ENCODE measurements at regions not wholly inside any gene's neighbourhood (a gene's known extent, or its start where the extent isn't known, plus 50 kb on each side); places are given as distances from the start of the nearest gene placed in this dataset.

- H3K4me1 ChIP-seq (ENCODE audit: insufficient read depth), result no peaks in the 10 kb centered on the region
- H3K27me3 ChIP-seq (ENCODE audit: insufficient read depth), result no peaks in the 10 kb centered on the region
- DNase-seq (ENCODE audit: low spot score), result no peak
- no peak overlapping the region for H2AFZ ChIP-seq
- Mint-ChIP-seq H3K9me3 (no peaks in the 10 kb centered on the region), H3K4me3 (no peak overlapping the region), H3K4me1 (no peaks in the 10 kb centered on the region), H3K36me3 (ENCODE audit: low read depth) (no peaks in the 10 kb centered on the region), H3K27me3 (ENCODE audit: insufficient read depth, low read depth, poor library complexity) (peaks cover 1% of the 10 kb centered on the region), H3K27ac (no peak overlapping the region)
- no peak overlapping the region for H3K27ac ChIP-seq (ENCODE audit: low read depth)
- H3K4me2 ChIP-seq, result no peak overlapping the region
- H3K36me3 ChIP-seq (ENCODE audit: insufficient read depth), result no peaks in the 10 kb centered on the region
- H3F3A ChIP-seq (replicated peaks; ENCODE audit: low read depth), result no peaks in the 10 kb centered on the region
- no peaks in the 10 kb centered on the region for H4K20me1 ChIP-seq (replicated peaks; ENCODE audit: insufficient read depth)
- no peaks in the 10 kb centered on the region for H3K9me2 ChIP-seq (ENCODE audit: insufficient read depth)
- TF ChIP-seq STAT1 (IDR thresholded peaks at IDR 0.05; ENCODE audit: unreplicated experiment), result no peak
- TF ChIP-seq REST (IDR thresholded peaks at IDR 0.05; ENCODE audit: unreplicated experiment), result no peak
- TF ChIP-seq NANOG (IDR thresholded peaks at IDR 0.05; ENCODE audit: borderline replicate concordance), result no peak
- TF ChIP-seq ZNF114 (CRISPR knock-in tag; IDR thresholded peaks at IDR 0.05), result no peak
- TF ChIP-seq ZNF331 (CRISPR knock-in tag; IDR thresholded peaks at IDR 0.05; ENCODE audit: low read depth), result no peak
- no peak for TF ChIP-seq CREB1 (CRISPR knock-in tag; IDR thresholded peaks at IDR 0.05; ENCODE audit: low read depth)
- no peak for TF ChIP-seq ETS1 (IDR thresholded peaks at IDR 0.05)
- no peak for TF ChIP-seq EZH2 (IDR thresholded peaks at IDR 0.05; ENCODE audit: low read depth, unreplicated experiment)
- TF ChIP-seq EZH2phosphoT487 (IDR thresholded peaks at IDR 0.05; ENCODE audit: unreplicated experiment), result no peak
- TF ChIP-seq CTCF (conservative IDR thresholded peaks at IDR 0.05; ENCODE audit: low read depth in 2 of 2), result no peak
- TF ChIP-seq JUNB (IDR thresholded peaks at IDR 0.05; ENCODE audit: unreplicated experiment), result no peak
- TF ChIP-seq ZNF462 (CRISPR knock-in tag; IDR thresholded peaks at IDR 0.05), result no peak
- no peak for TF ChIP-seq POLR2AphosphoS5 (IDR thresholded peaks at IDR 0.05; ENCODE audit: low read depth)
- no peaks in the 10 kb centered on the region for H3K79me2 ChIP-seq (replicated peaks; ENCODE audit: insufficient read depth)
- H3K4me3 ChIP-seq, result no peak overlapping the region
- no peak for ATAC-seq
Observed at GRCh38 chr16:59469266-59469665, 735.1 kb upstream of the GOT2 start.
